22Rv1 (cell line): ENCODE measurements at regions not wholly inside any gene's neighbourhood (a gene's known extent, or its start where the extent isn't known, plus 50 kb on each side); places are given as distances from the start of the nearest gene placed in this dataset.

Source experiments
- H3K27ac ChIP-seq: fragments of 450-650 bp; 2 replicates; pipeline ENCODE4 v1.5.1; 2017
- ZFX ChIP-seq: fragments of 450-650 bp; IDR thresholded peaks from 2 replicates; pipeline ENCODE4 v1.6.1; 2017; ENCODE audit warnings: antibody characterized with exemption, borderline replicate concordance
- TF ChIP-seq, protein P1 (sequence below): fragments of 450-650 bp; IDR thresholded peaks from 2 replicates; pipeline ENCODE4 v1.5.1; 2017; ENCODE audit warnings: mild to moderate bottlenecking

DNA sequence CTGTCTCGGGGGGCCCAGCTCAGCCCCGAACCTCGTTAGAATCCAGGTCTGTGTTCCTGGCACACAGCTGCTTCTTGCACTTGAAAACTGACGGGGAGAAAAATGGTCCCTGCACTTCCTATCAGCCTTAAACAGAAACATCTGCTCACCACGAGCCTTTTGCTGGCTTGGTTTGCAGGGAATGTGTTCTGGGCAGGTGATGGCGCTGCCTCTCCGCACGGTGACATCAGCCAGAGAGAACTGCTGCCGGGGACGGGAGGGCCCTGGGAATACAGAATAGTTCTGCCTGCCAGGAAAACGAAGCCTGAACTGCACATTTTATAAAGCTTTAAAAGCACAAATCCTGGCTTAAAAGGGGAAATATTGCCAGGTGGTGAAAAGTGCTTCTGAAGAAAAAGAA is 622.5 kb downstream of the TYW1 start:
- TF ChIP-seq, protein P1, sequence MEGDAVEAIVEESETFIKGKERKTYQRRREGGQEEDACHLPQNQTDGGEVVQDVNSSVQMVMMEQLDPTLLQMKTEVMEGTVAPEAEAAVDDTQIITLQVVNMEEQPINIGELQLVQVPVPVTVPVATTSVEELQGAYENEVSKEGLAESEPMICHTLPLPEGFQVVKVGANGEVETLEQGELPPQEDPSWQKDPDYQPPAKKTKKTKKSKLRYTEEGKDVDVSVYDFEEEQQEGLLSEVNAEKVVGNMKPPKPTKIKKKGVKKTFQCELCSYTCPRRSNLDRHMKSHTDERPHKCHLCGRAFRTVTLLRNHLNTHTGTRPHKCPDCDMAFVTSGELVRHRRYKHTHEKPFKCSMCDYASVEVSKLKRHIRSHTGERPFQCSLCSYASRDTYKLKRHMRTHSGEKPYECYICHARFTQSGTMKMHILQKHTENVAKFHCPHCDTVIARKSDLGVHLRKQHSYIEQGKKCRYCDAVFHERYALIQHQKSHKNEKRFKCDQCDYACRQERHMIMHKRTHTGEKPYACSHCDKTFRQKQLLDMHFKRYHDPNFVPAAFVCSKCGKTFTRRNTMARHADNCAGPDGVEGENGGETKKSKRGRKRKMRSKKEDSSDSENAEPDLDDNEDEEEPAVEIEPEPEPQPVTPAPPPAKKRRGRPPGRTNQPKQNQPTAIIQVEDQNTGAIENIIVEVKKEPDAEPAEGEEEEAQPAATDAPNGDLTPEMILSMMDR = peak; percentile 21; the same call in 1 of the 2 replicates
- TF ChIP-seq ZFX = no peak
- no peak overlapping the region for H3K27ac ChIP-seq

DNA sequence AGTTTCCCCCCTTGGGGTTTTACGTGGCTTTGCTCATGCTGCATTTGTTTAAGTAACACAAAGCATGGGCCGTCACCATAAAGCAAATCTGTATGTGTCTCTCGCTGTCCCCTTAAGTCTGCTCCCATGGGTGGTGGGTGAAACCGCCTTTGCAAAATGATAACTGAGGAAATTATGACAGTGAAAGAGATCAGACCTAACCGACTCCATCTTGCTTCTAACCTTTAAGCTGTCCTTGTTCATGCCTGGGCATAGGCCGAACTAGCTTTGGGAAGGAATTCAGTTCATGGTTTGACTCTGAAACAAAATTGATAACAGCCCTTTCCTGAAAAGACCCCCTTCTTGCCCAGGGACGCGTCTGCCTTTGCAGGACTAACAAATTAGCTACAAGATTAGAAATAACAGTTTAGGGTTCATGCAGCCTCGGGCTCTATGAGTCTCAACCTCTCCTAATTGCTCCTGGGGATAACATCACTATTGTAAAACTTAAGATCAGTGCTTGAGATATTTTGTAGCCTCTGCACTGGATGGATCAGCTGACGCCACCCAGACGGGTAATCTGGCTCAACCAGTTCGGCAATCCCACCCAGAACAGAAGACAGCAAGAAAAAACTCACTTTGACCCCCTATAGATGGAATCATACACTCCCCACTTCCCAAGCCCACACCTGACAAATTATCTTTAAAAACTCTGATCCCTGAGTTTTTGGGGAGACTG is 623.7 kb downstream of the TYW1 start:
- no peak overlapping the region for H3K27ac ChIP-seq
- TF ChIP-seq, protein P1 = no peak
- TF ChIP-seq ZFX = no peak

DNA sequence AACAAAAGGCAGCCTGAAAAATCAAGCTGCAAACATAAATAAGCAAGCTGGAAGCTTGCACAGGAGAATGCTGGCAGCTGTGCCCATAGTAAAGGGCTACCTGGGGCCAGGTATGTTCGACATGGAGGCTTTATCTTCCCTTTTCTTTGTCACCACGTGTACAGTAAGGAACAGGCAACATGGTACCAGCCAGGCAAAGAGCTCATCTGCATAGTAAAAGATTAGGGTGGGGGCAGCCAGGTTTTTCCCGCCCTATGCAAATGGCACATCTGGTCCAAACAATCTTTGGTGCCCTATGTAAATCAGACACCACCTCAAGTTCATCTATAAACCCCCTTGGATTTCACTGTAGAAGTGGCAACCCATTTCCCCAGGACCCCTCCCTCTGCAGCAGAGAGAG is 625.1 kb downstream of the TYW1 start:
- TF ChIP-seq, protein P1 = no peak
- no peak for TF ChIP-seq ZFX
- H3K27ac ChIP-seq = no peak overlapping the region

DNA sequence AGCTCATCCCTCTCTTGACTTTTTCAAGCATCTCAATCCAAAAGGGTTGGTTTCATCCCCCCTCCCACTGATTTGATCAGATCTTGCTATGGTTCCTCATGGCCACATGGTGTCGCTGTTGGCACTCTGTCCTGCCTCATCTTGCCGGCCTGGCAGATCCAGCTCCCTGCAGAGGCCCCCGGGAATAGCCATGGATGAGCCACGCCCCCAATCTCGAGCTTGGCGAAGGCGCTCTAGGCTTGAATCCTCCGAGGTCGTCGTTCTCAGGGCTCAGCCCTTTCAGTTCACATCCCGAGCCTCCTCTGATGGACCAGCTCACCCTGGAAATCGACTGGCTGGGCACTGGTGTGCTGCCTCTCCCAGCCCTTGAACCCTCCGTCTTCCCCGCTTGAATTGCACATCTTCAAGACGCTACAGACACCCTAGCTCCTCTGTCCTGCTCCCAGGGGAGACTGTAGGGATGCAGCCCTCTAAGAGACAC is 628.7 kb downstream of the TYW1 start:
- TF ChIP-seq, protein P1 = peak; percentile 98
- no peak for TF ChIP-seq ZFX
- no peak overlapping the region for H3K27ac ChIP-seq

DNA sequence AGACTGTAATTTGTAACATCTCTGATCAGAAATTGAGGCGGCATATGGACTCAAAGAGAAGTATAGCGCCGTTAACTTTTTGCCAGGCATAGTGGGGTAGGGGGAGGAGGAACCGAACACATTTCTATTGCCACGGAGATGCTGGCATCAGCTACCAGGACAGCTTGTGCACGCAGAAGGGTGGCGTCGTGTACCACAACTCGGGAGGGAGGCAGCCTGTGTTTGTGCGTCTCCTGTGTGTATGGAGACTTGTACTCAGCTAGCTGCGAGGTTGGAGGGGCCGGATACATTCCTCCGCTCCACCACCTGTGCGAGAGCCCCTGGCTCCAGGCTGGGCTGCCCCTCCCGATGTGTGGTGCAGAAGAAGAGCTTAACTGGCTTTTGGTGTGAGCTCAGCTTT is 634.8 kb downstream of the TYW1 start:
- no peak overlapping the region for H3K27ac ChIP-seq
- TF ChIP-seq, protein P1 = no peak
- TF ChIP-seq ZFX = no peak

DNA sequence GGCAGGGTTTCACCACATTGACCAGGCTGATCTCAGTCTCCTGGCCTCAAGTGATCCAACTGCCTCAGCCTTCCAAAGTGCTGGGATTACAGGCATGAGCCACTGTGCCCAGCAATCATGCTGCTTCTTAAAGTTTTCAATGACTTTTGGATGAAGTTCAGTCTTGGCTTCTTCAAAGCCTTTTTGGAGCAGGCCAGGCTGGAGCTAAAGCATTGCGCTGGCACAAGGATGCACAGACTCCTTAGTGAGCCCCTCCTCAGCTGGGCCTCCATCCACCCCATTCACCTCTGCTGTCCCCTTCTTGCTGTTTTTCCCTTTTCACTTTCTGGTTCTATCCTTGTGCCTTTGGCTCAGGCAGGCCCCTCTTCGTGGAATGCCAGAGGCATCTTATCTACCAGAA is 638.6 kb downstream of the TYW1 start:
- H3K27ac ChIP-seq = no peak overlapping the region
- TF ChIP-seq ZFX = no peak
- TF ChIP-seq, protein P1 = no peak

DNA sequence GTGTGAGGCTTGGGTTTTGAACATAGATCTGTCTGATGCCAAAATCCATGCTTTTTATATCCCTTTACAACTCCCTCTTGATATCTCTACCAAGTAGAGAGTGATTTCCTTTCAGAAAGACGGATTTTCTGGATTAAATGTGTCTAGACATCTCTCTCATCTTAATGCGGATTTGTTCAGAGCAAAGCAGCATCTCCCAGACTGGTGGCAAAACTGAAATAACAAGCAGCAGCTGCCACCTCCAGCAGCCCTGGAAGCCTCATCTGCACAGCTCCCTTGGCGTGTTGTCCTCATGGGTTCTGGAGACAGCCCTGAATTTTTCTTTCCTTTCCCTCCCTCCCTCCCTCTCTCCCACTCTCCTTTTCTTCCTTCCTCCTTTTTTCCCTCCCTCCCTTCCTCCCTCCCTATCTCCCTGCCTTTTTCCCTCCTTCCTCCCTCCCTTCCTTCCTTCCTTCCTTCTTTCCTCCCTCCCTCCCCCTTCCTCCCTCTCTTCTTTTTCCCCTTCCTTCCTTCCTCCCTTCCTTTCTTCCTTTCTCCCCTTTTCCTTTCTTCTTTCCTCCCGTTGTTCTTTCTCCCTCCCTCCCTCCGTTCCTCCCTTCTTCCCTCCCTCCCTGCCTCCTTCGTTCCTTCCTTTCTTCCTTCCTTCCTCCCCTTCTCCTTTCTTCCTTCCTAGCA is 639.9 kb downstream of the TYW1 start:
- H3K27ac ChIP-seq = no peak overlapping the region
- TF ChIP-seq, protein P1 = no peak
- TF ChIP-seq ZFX = no peak
